ENCODE measurements at regions not wholly inside any gene's neighbourhood (a gene's known extent, or its start where the extent isn't known, plus 50 kb on each side); places are given as distances from the start of the nearest gene placed in this dataset.
"Not testable (repeated sequence)": the region's sequence is repeated elsewhere in the genome, so short reads cannot be mapped to it uniquely, and the experiment has no call there.

DNA sequence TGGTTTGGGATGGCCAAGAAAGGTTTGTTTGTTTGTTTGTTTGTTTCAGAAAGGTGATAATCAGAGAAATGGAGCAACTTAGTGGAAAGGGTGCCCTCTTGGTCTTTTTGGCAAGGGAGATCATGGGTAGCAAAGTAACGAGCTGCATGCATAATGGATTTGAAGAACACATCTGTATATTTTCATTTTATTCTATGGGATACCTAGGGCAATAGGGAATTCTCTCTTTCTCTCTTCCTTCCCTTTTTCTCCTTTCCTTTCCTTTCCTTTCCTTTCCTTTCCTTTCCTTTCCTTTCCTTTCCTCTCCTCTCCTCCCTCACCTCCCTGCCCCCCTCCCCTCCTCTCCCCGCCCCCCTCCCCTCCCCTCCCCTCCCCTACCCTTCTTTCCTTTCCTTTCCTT, 492.1 kb downstream of the NEBL start:
- no peaks in the 10 kb centered on the region for H3K9me3 ChIP-seq (ENCODE audit: control insufficient read depth in 3 of 3, low read length in 3 of 3)
- no peak overlapping the region for H3K4me3 ChIP-seq (ENCODE audit: low read length in 3 of 3)
- H3K36me3 ChIP-seq (ENCODE audit: control insufficient read depth in 3 of 3, insufficient read depth in 3 of 3, low read length in 3 of 3), result no peaks in the 10 kb centered on the region
- no peaks in the 10 kb centered on the region for H3K4me1 ChIP-seq (ENCODE audit: control insufficient read depth in 3 of 3, insufficient read depth in 3 of 3, low read length in 3 of 3)
- H3K9ac ChIP-seq (ENCODE audit: low read depth in 1 of 3, low read length in 3 of 3), result no peak overlapping the region
- no peaks in the 10 kb centered on the region for H3K27me3 ChIP-seq (ENCODE audit: control insufficient read depth in 3 of 3, insufficient read depth in 3 of 3, low read length in 3 of 3)
- H3K27ac ChIP-seq (ENCODE audit: low read depth, low read length), result no peak overlapping the region

DNA sequence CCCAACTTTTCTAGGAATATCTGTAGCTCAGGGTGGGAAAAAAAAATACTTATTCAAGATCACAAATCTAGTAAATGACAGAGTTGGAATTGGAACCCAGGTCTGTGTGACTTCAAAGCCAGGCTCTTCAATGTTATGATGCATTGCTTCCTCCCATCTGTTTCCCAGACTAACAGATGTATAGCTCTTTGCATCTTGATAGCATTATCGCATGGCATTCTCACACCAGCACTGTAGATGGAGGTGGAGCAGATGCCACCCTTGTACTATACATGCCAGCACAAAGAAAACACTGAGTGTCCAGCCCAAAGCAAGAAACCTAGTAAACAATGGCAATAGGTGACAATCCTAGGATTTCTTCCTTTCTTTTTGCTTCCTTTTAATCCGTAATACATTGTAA, 497.3 kb downstream of the NEBL start:
- Histone ChIP-seq H3K36me3 (ENCODE audit: control insufficient read depth in 3 of 3, insufficient read depth in 3 of 3, low read length in 3 of 3) (no peaks in the 10 kb centered on the region), H3K4me3 (ENCODE audit: low read length in 3 of 3) (no peak overlapping the region), H3K9ac (ENCODE audit: low read depth in 1 of 3, low read length in 3 of 3) (no peak overlapping the region), H3K4me1 (ENCODE audit: control insufficient read depth in 3 of 3, insufficient read depth in 3 of 3, low read length in 3 of 3) (no peaks in the 10 kb centered on the region), H3K27ac (ENCODE audit: low read depth, low read length) (no peak overlapping the region), H3K27me3 (ENCODE audit: control insufficient read depth in 3 of 3, insufficient read depth in 3 of 3, low read length in 3 of 3) (no peaks in the 10 kb centered on the region), H3K9me3 (ENCODE audit: control insufficient read depth in 3 of 3, low read length in 3 of 3) (no peaks in the 10 kb centered on the region)

DNA sequence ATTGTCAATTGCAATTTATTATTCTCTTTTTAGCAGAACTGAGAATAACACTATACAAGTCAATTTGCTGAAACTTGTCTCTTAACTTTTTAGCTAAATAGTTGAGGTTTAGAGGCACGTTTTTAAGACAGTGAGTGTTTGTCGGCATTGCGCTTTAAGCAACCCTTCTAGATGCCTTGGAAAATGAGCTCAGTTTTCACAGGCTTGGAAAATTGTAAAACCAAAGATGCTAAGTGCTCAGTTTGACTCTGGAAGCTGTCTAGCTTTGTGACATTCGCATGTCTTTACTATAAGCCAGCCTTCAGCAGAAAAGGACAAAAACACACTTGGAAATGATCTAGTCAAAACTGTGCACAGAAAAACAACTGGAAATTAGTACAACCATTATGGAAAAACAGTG, 500.4 kb downstream of the NEBL start:
- Histone ChIP-seq H3K27me3 (ENCODE audit: control insufficient read depth in 3 of 3, insufficient read depth in 3 of 3, low read length in 3 of 3) (no peaks in the 10 kb centered on the region), H3K9me3 (ENCODE audit: control insufficient read depth in 3 of 3, low read length in 3 of 3) (no peaks in the 10 kb centered on the region), H3K36me3 (ENCODE audit: control insufficient read depth in 3 of 3, insufficient read depth in 3 of 3, low read length in 3 of 3) (no peaks in the 10 kb centered on the region), H3K9ac (ENCODE audit: low read depth in 1 of 3, low read length in 3 of 3) (no peak overlapping the region), H3K27ac (ENCODE audit: low read depth, low read length) (no peak overlapping the region), H3K4me1 (ENCODE audit: control insufficient read depth in 3 of 3, insufficient read depth in 3 of 3, low read length in 3 of 3) (no peaks in the 10 kb centered on the region), H3K4me3 (ENCODE audit: low read length in 3 of 3) (no peak overlapping the region)

DNA sequence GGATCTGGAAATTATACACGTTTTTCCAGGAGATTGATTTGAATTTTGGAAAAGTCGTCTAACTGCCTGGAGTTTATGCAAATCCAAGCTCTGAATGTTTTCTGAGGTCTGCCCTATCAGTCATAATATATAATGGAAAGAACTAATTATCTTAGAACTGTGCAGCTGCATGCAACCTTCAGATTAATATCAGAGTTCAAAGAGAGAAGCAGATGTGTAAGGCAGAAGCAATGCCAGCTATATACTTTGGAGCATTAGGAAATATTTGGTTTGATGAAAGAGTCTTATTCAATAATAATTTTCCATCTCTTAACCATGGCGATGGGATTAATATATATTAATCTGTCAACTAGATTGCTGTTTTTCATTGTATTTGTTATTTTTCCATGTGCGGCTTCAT, 500.9 kb downstream of the NEBL start:
- Histone ChIP-seq H3K4me1 (ENCODE audit: control insufficient read depth in 3 of 3, insufficient read depth in 3 of 3, low read length in 3 of 3) (no peaks in the 10 kb centered on the region), H3K36me3 (ENCODE audit: control insufficient read depth in 3 of 3, insufficient read depth in 3 of 3, low read length in 3 of 3) (no peaks in the 10 kb centered on the region), H3K4me3 (ENCODE audit: low read length in 3 of 3) (no peak overlapping the region), H3K27me3 (ENCODE audit: control insufficient read depth in 3 of 3, insufficient read depth in 3 of 3, low read length in 3 of 3) (no peaks in the 10 kb centered on the region), H3K9me3 (ENCODE audit: control insufficient read depth in 3 of 3, low read length in 3 of 3) (no peaks in the 10 kb centered on the region), H3K9ac (ENCODE audit: low read depth in 1 of 3, low read length in 3 of 3) (no peak overlapping the region), H3K27ac (ENCODE audit: low read depth, low read length) (no peak overlapping the region)

DNA sequence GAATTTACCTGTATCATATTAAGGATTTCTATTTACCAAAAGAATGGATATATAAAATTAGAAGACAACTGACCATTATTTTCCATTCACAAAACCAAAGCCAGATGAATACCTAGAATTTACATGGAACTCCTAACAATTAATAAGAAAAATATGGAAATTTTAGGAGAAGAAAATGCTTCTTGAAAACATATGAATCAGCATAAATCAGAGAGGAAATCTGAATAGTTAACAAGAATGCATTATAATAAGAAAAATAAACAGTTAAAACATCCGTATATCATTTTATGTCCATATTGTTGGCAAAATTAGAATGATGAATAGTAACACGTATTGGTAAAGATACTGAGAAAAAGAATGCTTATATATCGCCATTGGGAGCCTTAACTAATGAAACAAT, 505.5 kb downstream of the NEBL start:
- Histone ChIP-seq H3K27me3 (ENCODE audit: control insufficient read depth in 3 of 3, insufficient read depth in 3 of 3, low read length in 3 of 3) (no peaks in the 10 kb centered on the region), H3K9me3 (ENCODE audit: control insufficient read depth in 3 of 3, low read length in 3 of 3) (no peaks in the 10 kb centered on the region), H3K4me3 (ENCODE audit: low read length in 3 of 3) (no peak overlapping the region), H3K4me1 (ENCODE audit: control insufficient read depth in 3 of 3, insufficient read depth in 3 of 3, low read length in 3 of 3) (no peaks in the 10 kb centered on the region), H3K36me3 (ENCODE audit: control insufficient read depth in 3 of 3, insufficient read depth in 3 of 3, low read length in 3 of 3) (no peaks in the 10 kb centered on the region), H3K27ac (ENCODE audit: low read depth, low read length) (no peak overlapping the region), H3K9ac (ENCODE audit: low read depth in 1 of 3, low read length in 3 of 3) (no peak overlapping the region)

DNA sequence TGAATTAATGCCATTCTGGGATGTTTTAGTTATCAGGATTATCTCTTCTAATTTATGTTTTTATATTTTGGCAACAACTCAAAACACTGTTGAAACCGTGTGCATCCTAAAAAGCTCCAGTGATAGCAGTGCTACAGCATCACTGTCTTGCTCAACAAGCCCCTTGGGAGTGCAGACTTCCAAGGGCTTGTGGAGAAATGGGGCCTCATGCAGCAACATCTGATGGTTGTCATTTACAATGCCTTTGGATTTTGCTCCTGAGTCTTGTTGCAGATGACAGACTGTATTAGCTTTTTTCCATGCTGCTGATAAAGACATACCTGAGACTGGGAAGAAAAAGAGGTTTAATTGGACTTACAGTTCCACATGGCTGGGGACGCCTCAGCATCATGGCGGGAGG, 515.4 kb downstream of the NEBL start:
- no peaks in the 10 kb centered on the region for H3K27me3 ChIP-seq (ENCODE audit: control insufficient read depth in 3 of 3, insufficient read depth in 3 of 3, low read length in 3 of 3)
- peaks cover 0 to 2% (median 0%) of the 10 kb centered on the region in 3 donors for H3K9me3 ChIP-seq (ENCODE audit: control insufficient read depth in 3 of 3, low read length in 3 of 3)
- no peaks in the 10 kb centered on the region for H3K36me3 ChIP-seq (ENCODE audit: control insufficient read depth in 3 of 3, insufficient read depth in 3 of 3, low read length in 3 of 3)
- H3K4me1 ChIP-seq (ENCODE audit: control insufficient read depth in 3 of 3, insufficient read depth in 3 of 3, low read length in 3 of 3), result no peaks in the 10 kb centered on the region
- H3K27ac ChIP-seq (ENCODE audit: low read depth, low read length), result no peak overlapping the region
- H3K4me3 ChIP-seq (ENCODE audit: low read length in 3 of 3), result no peak overlapping the region
- H3K9ac ChIP-seq (ENCODE audit: low read depth in 1 of 3, low read length in 3 of 3), result no peak overlapping the region

DNA sequence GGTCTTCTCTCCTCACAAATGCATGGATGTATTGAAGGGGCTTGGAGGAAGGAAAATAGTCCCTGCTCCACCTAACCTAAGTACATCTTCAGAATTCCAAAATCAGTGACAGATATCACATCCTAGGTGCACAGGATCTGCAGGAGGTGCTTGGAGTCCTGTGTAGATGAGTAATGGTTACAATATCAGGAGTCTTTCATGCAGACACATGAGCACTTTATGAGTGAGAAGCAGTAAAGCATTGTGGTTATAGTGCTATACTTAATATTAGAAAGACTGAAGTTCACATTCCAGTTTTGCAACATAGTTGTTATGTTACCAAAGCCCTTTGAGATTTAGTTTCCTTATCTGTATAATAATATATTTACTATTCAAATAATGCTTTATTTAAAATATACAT, 516.7 kb downstream of the NEBL start:
- H3K4me1 ChIP-seq (ENCODE audit: control insufficient read depth in 3 of 3, insufficient read depth in 3 of 3, low read length in 3 of 3), result no peaks in the 10 kb centered on the region

DNA sequence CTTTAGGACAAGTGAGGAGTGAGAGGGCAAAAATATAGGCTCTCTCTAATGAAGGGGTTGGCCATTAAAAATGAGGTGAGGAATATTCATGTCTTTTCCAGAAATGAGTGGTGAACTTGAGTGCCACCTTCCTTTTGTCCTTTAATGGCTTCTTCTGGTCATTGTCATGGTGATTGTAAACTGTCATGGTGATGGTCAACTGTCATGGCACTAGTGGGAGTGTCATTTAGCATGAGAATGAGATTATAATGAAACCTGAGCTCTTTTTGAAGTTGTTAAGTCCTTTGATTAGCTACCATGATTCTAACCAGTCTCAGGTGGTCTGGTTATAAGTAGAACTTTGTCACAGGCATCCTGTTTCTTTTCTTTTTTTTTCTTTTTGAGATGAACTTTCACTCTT, 524.4 kb downstream of the NEBL start:
- Histone ChIP-seq H3K9me3 (ENCODE audit: control insufficient read depth in 3 of 3, low read length in 3 of 3) (peaks cover 0 to 3% (median 0%) of the 10 kb centered on the region in 3 donors), H3K4me3 (ENCODE audit: low read length in 3 of 3) (no peak overlapping the region), H3K4me1 (ENCODE audit: control insufficient read depth in 3 of 3, insufficient read depth in 3 of 3, low read length in 3 of 3) (no peaks in the 10 kb centered on the region), H3K9ac (ENCODE audit: low read depth in 1 of 3, low read length in 3 of 3) (no peak overlapping the region), H3K27ac (ENCODE audit: low read depth, low read length) (no peak overlapping the region), H3K27me3 (ENCODE audit: control insufficient read depth in 3 of 3, insufficient read depth in 3 of 3, low read length in 3 of 3) (no peaks in the 10 kb centered on the region), H3K36me3 (ENCODE audit: control insufficient read depth in 3 of 3, insufficient read depth in 3 of 3, low read length in 3 of 3) (no peaks in the 10 kb centered on the region)

More for the DNA sequence above, 516.7 kb downstream of the NEBL start:
- Histone ChIP-seq H3K27me3 (ENCODE audit: control insufficient read depth in 3 of 3, insufficient read depth in 3 of 3, low read length in 3 of 3) (no peaks in the 10 kb centered on the region), H3K27ac (ENCODE audit: low read depth, low read length) (no peak overlapping the region), H3K4me3 (ENCODE audit: low read length in 3 of 3) (no peak overlapping the region), H3K9me3 (ENCODE audit: control insufficient read depth in 3 of 3, low read length in 3 of 3) (peaks cover 0 to 2% (median 0%) of the 10 kb centered on the region in 3 donors), H3K36me3 (ENCODE audit: control insufficient read depth in 3 of 3, insufficient read depth in 3 of 3, low read length in 3 of 3) (no peaks in the 10 kb centered on the region), H3K9ac (ENCODE audit: low read depth in 1 of 3, low read length in 3 of 3) (no peak overlapping the region)

DNA sequence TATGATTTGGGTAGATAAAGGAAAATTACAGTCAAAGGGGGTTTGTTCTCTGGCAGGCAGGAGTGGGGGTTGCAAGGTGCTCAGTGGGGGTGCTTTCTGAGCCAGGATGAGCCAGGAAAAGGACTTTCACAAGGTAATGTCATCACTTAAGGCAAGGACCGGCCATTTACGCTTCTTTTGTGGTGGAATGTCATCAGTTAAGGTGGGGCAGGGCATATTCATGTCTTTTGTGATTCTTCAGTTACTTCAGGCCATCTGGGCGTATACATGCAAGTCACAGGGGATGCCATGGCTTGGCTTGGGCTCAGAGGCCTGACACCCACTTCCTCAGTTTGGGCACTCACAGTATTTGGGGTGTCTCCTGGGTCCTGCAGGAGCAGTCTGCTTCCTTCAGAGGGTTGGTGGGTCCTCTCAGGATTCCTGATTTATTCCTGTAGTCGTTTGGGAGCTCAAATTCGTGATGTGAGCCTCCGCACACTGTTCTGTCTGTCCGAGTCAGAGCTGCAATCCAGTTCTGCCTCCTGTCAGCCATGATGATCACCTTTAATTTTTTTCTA, 526.1 kb downstream of the NEBL start:
- not testable (repeated sequence) for H3K4me1 ChIP-seq (ENCODE audit: control insufficient read depth in 3 of 3, insufficient read depth in 3 of 3, low read length in 3 of 3); H3K36me3 ChIP-seq (ENCODE audit: control insufficient read depth in 3 of 3, insufficient read depth in 3 of 3, low read length in 3 of 3); H3K9ac ChIP-seq (ENCODE audit: low read depth in 1 of 3, low read length in 3 of 3); H3K9me3 ChIP-seq (ENCODE audit: control insufficient read depth in 3 of 3, low read length in 3 of 3); H3K27ac ChIP-seq (ENCODE audit: low read depth, low read length); H3K4me3 ChIP-seq (ENCODE audit: low read length in 3 of 3); H3K27me3 ChIP-seq (ENCODE audit: control insufficient read depth in 3 of 3, insufficient read depth in 3 of 3, low read length in 3 of 3)

DNA sequence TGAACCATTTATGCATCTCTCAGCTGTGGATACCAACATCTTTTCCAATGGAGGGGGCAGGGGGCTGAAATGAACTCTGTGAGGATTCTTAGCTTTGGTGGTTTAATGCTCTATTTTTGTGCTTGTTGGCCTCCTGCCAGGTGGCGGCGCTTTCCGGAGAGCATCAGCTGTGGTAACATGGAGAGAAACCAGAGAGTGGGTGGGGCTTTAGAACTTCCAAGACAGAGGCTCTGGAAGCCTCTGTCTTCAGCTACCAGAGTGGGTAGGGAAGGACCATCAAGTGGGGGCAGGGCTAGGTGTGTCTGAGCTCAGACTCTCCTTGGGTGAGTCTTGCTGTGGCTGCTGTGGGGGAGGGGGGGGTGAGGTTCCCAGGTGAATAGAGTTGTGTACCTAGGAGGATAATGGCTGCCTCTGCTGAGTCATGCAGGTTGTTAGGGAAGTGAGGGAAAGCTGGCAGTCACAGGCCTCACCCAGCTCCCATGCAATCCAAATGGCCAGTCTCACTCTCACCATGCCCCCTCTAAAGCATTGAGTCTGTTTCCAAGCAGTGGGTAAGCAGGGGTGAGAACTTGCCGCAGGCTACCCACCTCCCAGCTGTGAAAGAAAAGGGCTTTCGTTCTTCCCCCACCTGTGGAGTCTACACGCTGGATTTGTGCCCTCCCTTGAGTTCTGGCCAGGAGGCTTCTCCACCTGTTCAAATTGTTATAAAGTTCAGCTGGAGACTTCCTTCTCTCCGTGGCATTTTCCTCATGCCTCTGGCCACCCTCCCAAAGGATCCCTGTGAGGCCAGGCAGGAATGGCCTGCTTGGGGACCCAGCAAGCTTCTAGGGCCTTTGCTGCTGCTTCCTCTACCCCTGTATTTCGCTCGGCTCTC, 527.0 kb downstream of the NEBL start:
- Histone ChIP-seq H3K4me3 (ENCODE audit: low read length in 3 of 3) (no peak overlapping the region), H3K27me3 (ENCODE audit: control insufficient read depth in 3 of 3, insufficient read depth in 3 of 3, low read length in 3 of 3) (no peaks in the 10 kb centered on the region), H3K9ac (ENCODE audit: low read depth in 1 of 3, low read length in 3 of 3) (no peak overlapping the region), H3K4me1 (ENCODE audit: control insufficient read depth in 3 of 3, insufficient read depth in 3 of 3, low read length in 3 of 3) (no peaks in the 10 kb centered on the region), H3K9me3 (ENCODE audit: control insufficient read depth in 3 of 3, low read length in 3 of 3) (peaks cover 0 to 3% (median 0%) of the 10 kb centered on the region in 3 donors), H3K27ac (ENCODE audit: low read depth, low read length) (no peak overlapping the region), H3K36me3 (ENCODE audit: control insufficient read depth in 3 of 3, insufficient read depth in 3 of 3, low read length in 3 of 3) (no peaks in the 10 kb centered on the region)
